ENCODE measurements at regions not wholly inside any gene's neighbourhood (a gene's known extent, or its start where the extent isn't known, plus 50 kb on each side); places are given as distances from the start of the nearest gene placed in this dataset.
"Not testable (repeated sequence)": the region's sequence is repeated elsewhere in the genome, so short reads cannot be mapped to it uniquely, and the experiment has no call there.

DNA sequence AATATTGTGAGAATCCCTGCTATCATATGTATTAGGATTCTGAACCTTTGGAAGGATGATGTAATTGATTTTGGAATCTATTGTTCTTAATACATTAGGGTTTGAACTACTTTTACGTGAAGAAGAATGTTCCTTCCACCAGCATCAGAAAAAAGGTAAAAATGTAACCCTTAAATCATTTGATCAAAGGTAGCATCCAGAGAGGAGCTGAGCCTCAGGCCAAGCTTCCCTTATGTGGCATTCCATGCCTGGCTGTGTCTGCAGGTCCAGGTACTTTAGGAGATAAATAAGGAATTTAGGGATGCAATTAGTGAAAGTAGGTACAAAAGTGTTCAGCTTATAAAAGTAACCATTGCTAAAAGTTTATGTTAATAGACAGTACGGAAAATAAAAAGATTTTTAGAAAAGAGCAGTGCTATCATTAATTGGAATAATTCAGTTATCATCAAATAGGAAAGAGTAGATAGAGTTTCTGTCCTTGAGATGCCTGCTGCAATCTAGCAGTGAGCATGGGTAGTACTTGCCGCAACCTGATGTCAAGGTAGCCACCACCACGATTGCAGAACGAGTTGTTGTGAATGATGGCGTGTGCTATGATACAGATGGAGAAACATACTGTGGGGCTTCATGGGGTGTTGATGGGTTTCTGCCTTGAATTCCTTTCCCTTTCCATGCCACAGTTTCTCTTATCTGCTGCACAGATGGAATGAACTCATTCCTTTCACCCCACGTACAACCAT lies 228.8 kb downstream of the GATA3 start:
- no peak for DNase-seq

DNA sequence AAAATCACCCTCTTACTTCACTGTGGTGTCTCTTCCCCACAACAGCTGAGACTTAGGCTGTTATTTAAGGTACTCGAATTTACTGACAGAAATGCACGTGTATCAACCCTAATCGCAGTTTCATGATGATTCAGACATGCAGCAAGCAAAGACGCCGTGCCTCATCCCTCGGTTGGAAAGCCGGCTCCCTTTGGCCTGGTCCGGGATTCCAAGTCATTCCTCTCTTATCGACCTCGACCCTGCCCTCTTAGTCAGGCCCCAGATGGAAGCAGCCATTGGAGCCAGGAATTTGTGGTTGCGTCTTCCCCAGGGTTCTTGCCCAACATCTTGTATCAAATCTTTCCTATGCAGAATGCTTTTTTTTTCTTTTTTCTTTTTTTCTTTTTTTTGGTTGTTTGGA lies 229.5 kb downstream of the GATA3 start:
- no peak for DNase-seq

DNA sequence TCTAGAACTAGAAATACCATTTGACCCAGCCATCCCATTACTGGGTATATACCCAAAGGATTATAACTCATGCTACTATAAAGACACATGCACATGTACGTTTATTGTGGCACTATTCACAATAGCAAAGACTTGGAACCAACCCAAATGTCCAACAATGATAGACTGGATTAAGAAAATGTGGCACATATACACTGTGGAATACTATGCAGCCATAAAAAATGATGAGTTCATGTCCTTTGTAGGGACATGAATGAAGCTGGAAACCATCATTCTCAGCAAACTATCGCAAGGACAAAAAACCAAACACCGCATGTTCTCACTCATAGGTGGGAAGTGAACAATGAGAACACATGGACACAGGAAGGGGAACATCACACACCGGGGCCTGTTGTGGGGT lies 231.5 kb downstream of the GATA3 start:
- DNase-seq = not testable (repeated sequence)

DNA sequence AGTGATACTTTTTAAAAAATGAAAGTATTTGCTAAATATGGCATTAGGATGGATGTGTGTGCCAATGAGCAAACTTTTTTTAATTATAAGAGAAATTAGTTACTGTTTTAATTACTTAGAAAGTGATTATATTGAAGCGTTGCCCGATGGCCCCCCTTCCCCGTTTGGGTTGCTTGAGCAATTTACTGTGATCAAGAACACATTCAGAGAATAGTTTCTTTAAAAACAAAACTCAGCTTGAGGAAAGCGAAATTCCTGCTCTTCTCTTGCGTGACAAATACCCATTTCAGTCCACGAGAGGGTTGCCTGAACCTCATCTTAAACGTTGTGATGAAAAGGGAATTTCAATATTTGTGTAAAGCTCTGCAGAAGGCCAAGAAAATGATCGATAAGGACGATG lies 234.1 kb downstream of the GATA3 start:
- DNase-seq = no peak

DNA sequence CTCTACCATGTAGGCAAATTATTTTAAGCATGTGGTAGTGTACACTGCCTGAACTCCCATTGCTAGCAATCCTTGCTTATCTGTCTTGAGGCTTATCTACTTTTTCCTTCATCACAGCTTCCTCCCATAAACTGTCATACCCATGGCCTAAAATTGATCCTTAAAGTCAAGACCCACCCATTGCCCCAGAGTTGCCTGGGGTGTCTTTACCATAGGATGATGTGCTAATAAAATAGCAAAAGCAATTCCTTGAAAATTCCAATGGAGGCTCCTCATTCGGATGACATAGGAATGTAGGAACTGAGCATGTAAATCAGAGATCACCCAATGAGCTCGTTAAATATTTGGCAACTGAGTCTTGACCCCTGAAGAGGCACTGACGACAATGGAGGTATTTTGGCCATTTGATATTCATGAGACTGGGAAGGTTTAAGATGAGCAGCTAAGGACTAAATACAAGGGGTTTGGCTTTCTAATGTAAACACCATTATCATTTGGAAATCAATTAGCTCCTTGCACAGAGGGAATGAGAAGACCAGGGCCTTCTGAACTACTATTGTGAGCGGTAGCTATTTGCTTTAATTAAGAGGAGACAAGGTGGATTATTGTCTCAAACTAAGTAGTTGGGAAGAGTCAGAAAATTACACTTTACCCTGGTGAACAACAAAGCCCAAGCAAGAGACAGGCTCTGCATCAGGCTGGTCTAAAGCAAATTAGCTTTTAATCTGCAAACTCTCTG lies 234.9 kb downstream of the GATA3 start:
- DNase-seq = no peak

GRCh38 chr10:8294779-8295178 lies 240.3 kb downstream of the GATA3 start:
- DNase-seq = no peak

DNA sequence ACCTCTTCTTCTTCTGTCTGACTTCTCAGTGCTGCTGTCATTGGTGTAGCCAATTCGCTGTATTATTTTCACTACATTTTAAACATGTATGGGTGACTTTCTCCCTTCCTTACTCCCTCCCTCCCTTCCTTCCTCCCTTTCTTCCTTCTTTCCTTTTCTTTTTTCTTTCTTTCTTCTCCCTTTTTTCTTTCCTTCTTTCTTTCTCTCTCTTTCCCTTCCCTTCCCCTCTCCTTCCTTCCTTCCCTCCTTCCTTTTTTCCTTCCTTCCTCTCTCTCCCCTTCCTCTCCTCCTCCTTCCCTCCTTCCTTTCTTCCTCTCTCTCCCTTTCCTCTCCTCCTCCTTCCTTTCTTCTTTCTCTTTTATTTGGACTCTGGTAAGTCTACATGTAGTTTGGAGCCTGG lies 240.8 kb downstream of the GATA3 start:
- DNase-seq = no peak

GRCh38 chr10:8296090-8296733 lies 241.7 kb downstream of the GATA3 start:
- no peak for DNase-seq

DNA sequence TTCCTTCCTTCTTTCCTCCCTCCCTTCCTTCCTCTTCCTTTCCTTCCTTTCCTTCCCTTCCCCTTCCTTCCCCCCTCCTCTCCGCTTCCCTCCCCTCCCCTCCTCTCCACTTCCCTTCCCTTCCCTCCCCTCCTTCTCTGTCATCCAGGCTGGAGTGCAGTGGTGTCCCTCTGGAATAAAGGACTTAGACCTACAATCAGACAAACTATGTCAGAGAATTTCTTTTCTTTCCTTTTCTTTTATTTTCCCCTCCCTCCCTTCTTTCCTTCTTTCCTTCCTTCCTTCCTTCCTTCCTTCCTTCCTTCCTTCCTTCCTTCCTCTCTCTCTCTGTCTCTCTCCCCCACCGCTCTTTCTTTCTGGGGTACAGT lies 242.2 kb downstream of the GATA3 start:
- DNase-seq = no peak

- no peak for DNase-seq
These were observed 242.6 kb downstream of the GATA3 start for GRCh38 chr10:8297107-8297506.

GRCh38 chr10:8297959-8298358 lies 243.5 kb downstream of the GATA3 start:
- DNase-seq = no peak

GRCh38 chr10:8298896-8299570 lies 244.5 kb downstream of the GATA3 start:
- no peak for DNase-seq

DNA sequence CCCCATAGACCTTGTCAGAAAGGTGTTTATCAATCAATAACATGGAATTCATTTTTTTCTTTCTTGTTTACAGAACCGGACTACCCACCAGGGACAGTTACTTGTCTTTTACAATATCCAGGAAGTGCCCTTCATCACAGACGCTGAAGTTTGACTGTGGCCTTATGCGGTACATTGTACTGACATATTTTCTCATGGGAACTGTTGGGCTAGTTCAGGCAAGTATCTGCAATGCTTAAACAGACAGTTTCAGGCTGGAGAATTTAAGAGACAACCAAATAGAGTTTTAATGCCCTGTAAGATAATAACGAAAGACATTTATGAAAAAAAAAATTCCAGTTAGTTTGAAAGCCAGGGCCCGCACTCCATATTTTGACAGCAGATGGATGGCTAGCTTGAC lies 246.4 kb downstream of the GATA3 start:
- DNase-seq = no peak

DNA sequence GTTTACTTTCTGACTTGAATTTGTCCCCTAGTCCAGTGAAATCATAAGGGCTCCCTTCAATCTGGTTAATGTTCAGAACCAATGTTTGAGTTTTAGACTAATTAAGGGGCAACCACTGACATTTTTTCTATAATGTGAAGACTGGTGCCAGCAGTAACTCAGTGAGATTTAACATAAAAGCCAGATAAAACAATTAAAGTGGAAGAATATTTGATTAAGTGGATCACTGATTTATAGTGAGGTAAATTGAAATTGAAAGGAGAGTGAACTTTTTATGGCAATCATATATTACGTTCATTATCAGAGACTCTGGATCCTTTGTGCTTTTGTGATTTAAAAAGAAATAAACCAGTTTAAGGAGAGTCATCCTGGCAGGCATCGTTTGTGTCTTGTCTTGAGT lies 246.8 kb downstream of the GATA3 start:
- DNase-seq = no peak

DNA sequence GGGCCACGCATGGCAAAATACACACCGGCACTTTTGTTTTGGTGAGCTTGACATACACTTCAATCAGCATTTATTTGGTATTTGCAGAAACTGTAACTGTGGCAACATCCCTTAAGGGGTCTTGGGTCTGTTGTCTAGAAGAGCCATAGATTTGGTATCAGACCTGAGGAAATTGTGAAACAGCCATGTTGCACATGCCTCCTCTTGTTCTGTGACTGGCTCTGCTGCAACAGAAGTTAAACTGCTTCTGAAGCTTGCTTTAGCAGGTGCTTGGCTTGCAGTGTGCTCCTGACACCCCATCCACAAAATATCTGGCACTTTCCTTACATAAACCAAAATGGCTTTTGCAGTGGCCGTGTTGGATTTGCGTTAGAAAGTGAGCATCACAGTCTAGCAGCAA lies 247.3 kb downstream of the GATA3 start:
- no peak for DNase-seq

- DNase-seq = no peak
These were observed 248.1 kb downstream of the GATA3 start for GRCh38 chr10:8302565-8302964.

GRCh38 chr10:8304861-8305260 lies 250.4 kb downstream of the GATA3 start:
- DNase-seq = no peak

DNA sequence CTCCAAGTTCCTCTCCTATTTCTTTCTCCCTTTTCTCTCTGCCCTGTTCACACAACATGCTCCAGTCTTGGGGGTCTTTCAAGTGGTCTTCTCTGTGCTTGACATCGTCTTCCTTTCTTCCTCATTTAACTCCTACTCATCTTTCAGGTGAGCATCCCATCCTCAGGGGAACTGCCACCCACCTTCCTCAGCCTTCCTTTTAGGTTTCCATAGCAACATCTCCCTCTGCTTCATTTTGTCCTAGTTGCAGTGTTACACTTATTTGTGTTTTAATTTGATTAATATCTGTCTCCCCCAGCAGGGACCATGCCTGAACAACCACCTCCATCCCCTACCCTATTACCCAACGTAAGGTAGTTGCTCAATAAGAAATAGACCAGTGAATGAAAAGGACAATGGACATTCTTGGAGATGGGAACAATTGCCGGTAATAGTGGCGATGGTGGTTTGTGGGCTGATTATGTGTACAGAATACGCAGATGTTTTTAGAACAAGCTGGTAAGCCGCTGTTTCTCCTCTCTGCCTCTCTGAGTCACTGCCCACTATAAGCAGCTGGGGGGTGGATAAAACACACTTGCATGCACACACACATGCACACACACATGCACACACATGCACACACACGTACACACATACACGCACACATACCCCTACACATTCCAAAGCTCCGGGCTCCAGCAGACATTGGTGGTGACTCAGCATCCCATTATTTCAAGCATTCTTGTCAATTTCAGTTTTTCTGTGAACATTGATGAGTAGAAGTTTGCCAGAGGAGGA lies 251.6 kb downstream of the GATA3 start:
- DNase-seq = no peak

DNA sequence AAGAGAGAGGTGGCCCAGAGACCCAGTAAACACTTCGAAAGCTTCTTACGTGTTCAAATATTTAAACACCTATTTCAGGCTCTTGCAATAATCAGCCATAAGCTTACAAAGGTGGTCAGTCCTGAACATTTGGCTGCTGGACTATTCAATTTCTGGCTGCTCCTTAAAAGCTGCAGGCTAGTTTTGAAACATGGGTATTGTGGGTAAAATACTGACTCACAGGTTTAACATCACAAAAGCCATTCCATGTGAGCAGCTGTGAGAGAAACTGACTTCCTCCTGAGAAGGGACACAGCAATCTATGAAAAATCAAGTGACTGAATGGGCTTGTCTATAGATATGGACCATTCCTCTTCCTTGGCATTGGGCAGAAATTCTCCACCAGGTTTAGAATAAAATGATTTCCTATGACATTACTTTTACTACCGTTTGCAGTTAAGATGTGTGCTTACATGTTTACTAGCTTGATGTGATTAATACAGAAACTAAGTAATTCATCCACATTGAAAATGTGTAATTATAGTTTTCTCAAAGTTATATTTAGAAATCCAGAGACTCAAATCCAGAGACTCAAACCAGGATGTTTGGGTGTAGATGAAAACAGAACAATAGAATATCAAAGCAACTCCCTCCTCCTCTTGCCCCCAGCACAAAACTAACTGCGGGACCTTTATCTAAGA lies 252.3 kb downstream of the GATA3 start:
- DNase-seq = no peak

DNA sequence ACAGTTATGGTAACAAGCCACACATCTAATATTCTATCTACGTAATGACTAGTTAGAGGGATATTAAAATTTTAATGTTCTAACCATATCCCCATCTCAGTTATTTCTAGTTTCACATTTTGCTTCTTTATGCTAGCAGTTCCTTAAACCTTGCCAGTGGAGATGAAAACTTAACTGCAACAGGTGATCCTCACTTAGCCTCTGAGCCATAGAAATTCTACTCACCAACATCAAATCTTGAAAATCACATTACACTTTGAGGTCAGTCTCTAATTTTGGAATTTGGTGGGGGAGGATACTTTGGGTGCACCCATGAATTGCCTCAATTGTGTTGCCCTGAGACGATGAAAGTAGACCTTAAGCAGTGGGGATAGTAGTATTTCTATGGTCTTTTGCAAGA lies 256.4 kb downstream of the GATA3 start:
- no peak for DNase-seq

GRCh38 chr10:8311526-8312070 lies 257.1 kb downstream of the GATA3 start:
- DNase-seq = no peak

DNA sequence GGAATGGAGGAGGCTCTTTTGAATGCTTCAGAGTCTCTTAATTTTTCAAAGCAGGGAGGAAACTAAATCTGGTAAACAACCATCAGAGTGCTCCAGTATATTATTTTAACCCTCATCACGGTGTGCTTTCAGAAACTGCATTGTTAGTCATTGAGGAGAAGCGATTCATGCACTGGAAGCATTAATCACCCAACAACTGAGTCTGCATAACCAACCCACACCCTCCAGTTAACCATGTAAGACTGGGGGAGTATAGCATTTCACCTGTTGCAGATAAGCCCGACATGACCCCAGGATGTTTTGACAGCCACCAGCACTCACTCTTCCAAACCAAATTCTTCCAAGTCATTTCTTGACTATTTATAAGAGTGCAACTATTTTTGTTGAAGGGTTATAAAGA lies 257.6 kb downstream of the GATA3 start:
- no peak for DNase-seq

All from SW 1271 (cell line).